ENCODE measurements at regions not wholly inside any gene's neighbourhood (a gene's known extent, or its start where the extent isn't known, plus 50 kb on each side); places are given as distances from the start of the nearest gene placed in this dataset.

- no peak for TF ChIP-seq GABPA (IDR thresholded peaks at IDR 0.05; ENCODE audit: low read depth)
- no peak for TF ChIP-seq CHD2 (IDR thresholded peaks at IDR 0.05; ENCODE audit: low read length, partially characterized antibody)
- no peak for TF ChIP-seq CTCF (IDR thresholded peaks at IDR 0.05)
Observed at GRCh38 chr6:55931101-55931500, 55.7 kb upstream of the BMP5 start.
